H9 (cell line): ENCODE measurements at regions not wholly inside any gene's neighbourhood (a gene's known extent, or its start where the extent isn't known, plus 50 kb on each side); places are given as distances from the start of the nearest gene placed in this dataset.

Experiments used
- DNase-seq: peaks from one replicate; pipeline ENCODE4 v3.0.0-alpha.2; 2017
- H2AFZ ChIP-seq: one replicate; pipeline ENCODE4 v1.6.1; 2013; ENCODE audit warnings: mild to moderate bottlenecking, low read length, control low read depth, moderate library complexity
- H2AK5ac ChIP-seq: 2 replicates; pipeline ENCODE4 v1.6.1; 2013; ENCODE audit warnings: low read length, control low read depth, mixed read lengths; ENCODE audit not compliant: insufficient read length
- H2BK120ac ChIP-seq: one replicate; pipeline ENCODE4 v1.6.1; 2013; ENCODE audit warnings: low read depth, mild to moderate bottlenecking, low read length, control low read depth, inconsistent platforms; ENCODE audit not compliant: poor library complexity, severe bottlenecking
- H2BK12ac ChIP-seq: 2 replicates; pipeline ENCODE4 v1.6.1; 2013; ENCODE audit warnings: low read length, control low read depth, mixed read lengths, low read depth; ENCODE audit not compliant: insufficient read length
- H2BK15ac ChIP-seq: 2 replicates; pipeline ENCODE4 v1.6.1; 2013; ENCODE audit warnings: low read depth, low read length, control low read depth
- H2BK20ac ChIP-seq: one replicate; pipeline ENCODE4 v1.6.1; 2013; ENCODE audit warnings: low read depth, mild to moderate bottlenecking, low read length, control low read depth, inconsistent platforms; ENCODE audit not compliant: poor library complexity, severe bottlenecking
- H2BK5ac ChIP-seq: 2 replicates; pipeline ENCODE4 v1.6.1; 2013; ENCODE audit warnings: low read length, control low read depth, mixed read lengths; ENCODE audit not compliant: insufficient read length
- H3K14ac ChIP-seq: 2 replicates; pipeline ENCODE4 v1.6.1; 2013; ENCODE audit warnings: low read length, control low read depth; ENCODE audit not compliant: insufficient read depth
- H3K18ac ChIP-seq: 2 replicates; pipeline ENCODE4 v1.6.1; 2013; ENCODE audit warnings: low read depth, mild to moderate bottlenecking, mixed read lengths, low read length, control low read depth; ENCODE audit not compliant: insufficient read length
- H3K23ac ChIP-seq: 2 replicates; pipeline ENCODE4 v1.6.1; 2013; ENCODE audit warnings: low read length, control low read depth, mixed read lengths, low read depth; ENCODE audit not compliant: insufficient read length
- H3K23me2 ChIP-seq: 2 replicates; pipeline ENCODE4 v1.6.1; 2013; ENCODE audit warnings: low read depth, mild to moderate bottlenecking, mixed read lengths, low read length, control low read depth; ENCODE audit not compliant: insufficient read length, poor library complexity, severe bottlenecking
- H3K27ac ChIP-seq: 2 replicates; pipeline ENCODE4 v1.5.1; 2013; ENCODE audit warnings: low read length, control low read depth, mixed read lengths, low read depth; ENCODE audit not compliant: insufficient read length
- H3K27me3 ChIP-seq: 2 replicates; pipeline ENCODE4 v1.6.1; 2013; ENCODE audit warnings: low read length, control low read depth, inconsistent platforms; ENCODE audit not compliant: insufficient read depth
- H3K4ac ChIP-seq: 2 replicates; pipeline ENCODE4 v1.6.1; 2013; ENCODE audit warnings: low read depth, mild to moderate bottlenecking, control low read depth, inconsistent platforms, low read length, moderate library complexity
- H3K4me1 ChIP-seq: 2 replicates; pipeline ENCODE4 v1.6.1; 2013; ENCODE audit warnings: low read length, control low read depth, inconsistent platforms; ENCODE audit not compliant: insufficient read depth
- H3K4me2 ChIP-seq: 2 replicates; pipeline ENCODE4 v1.6.1; 2013; ENCODE audit warnings: low read length, control low read depth, mixed read lengths; ENCODE audit not compliant: insufficient read length, insufficient read depth
- H3K56ac ChIP-seq: 2 replicates; pipeline ENCODE4 v1.6.1; 2013; ENCODE audit warnings: low read depth, mild to moderate bottlenecking, mixed read lengths, low read length, control low read depth; ENCODE audit not compliant: insufficient read length
- H3K79me1 ChIP-seq: 2 replicates; pipeline ENCODE4 v1.6.1; 2013; ENCODE audit warnings: low read depth, mild to moderate bottlenecking, moderate library complexity, low read length, control low read depth, inconsistent platforms; ENCODE audit not compliant: insufficient read depth, poor library complexity, severe bottlenecking
- H3K79me2 ChIP-seq: 2 replicates; pipeline ENCODE4 v1.6.1; 2013; ENCODE audit warnings: low read length, control low read depth, inconsistent platforms; ENCODE audit not compliant: insufficient read depth
- H3K9ac ChIP-seq: 2 replicates; pipeline ENCODE4 v1.6.1; 2013; ENCODE audit warnings: low read length, control low read depth, mixed read lengths; ENCODE audit not compliant: insufficient read length; ENCODE audit errors: extremely low read depth
- H3K9me3 ChIP-seq: one replicate; pipeline ENCODE4 v1.6.1; 2013; ENCODE audit warnings: low read depth, low read length, inconsistent platforms; ENCODE audit not compliant: control insufficient read depth
- H3T11ph ChIP-seq: one replicate; pipeline ENCODE4 v1.6.1; 2013; ENCODE audit warnings: mild to moderate bottlenecking, low read length, control low read depth, inconsistent platforms
- H4K20me1 ChIP-seq: one replicate; pipeline ENCODE4 v1.6.1; 2013; ENCODE audit not compliant: control insufficient read depth, insufficient read length, insufficient read depth
- H4K5ac ChIP-seq: 2 replicates; pipeline ENCODE4 v1.6.1; 2013; ENCODE audit warnings: low read depth, mild to moderate bottlenecking, mixed read lengths, low read length, control low read depth; ENCODE audit not compliant: insufficient read length
- H4K8ac ChIP-seq: replicated peaks from 2 replicates; pipeline ENCODE4 v1.6.1; 2013; ENCODE audit warnings: low read length, control low read depth, mixed read lengths, low read depth; ENCODE audit not compliant: insufficient read length
- H4K91ac ChIP-seq: 2 replicates; pipeline ENCODE4 v1.6.1; 2013; ENCODE audit warnings: low read depth, mild to moderate bottlenecking, moderate library complexity, mixed read lengths, low read length, control low read depth; ENCODE audit not compliant: insufficient read length
- H3K27ac Mint-ChIP-seq, 3 experiments: 2 replicates in 2 of 3; 3 replicates in 1 of 3; pipeline ENCODE4 v1.8.0; 2020 to 2021; ENCODE audit warnings: mixed read lengths in 3 of 3, mild to moderate bottlenecking in 1 of 3, moderate library complexity in 1 of 3
- H3K27me3 Mint-ChIP-seq: 2 replicates; pipeline ENCODE4 v1.8.0; 2021; ENCODE audit warnings: low read depth, mild to moderate bottlenecking, moderate library complexity, mixed read lengths
- H3K36me3 Mint-ChIP-seq, 3 experiments: 2 replicates in 2 of 3; 3 replicates in 1 of 3; pipeline ENCODE4 v1.8.0; 2020 to 2021; ENCODE audit warnings: low read depth in 3 of 3, mixed read lengths in 3 of 3; ENCODE audit not compliant: insufficient read depth in 1 of 3
- H3K4me1 Mint-ChIP-seq, 2 experiments: 2 replicates each; pipeline ENCODE4 v1.8.0; 2020; ENCODE audit warnings: mixed read lengths in 2 of 2
- H3K4me3 Mint-ChIP-seq, 2 experiments: 2 replicates in 1 of 2; 3 replicates in 1 of 2; pipeline ENCODE4 v1.8.0; 2020 to 2021; ENCODE audit warnings: mild to moderate bottlenecking in 2 of 2, mixed read lengths in 2 of 2, moderate library complexity in 1 of 2
- H3K9me3 Mint-ChIP-seq, 2 experiments: 2 replicates in 1 of 2; 3 replicates in 1 of 2; pipeline ENCODE4 v1.8.0; 2020; ENCODE audit warnings: mild to moderate bottlenecking in 2 of 2, mixed read lengths in 2 of 2, moderate library complexity in 1 of 2
- WGBS: extraction: QIAGEN DNeasy Blood & Tissue Kit; methylation state at CpG from one replicate; pipeline ENCODE4 v1.1.7; 2013; ENCODE audit warnings: missing lambda C conversion rate, low lambda C conversion rate, mixed read lengths; ENCODE audit not compliant: insufficient read length; ENCODE audit errors: extremely low coverage; 5-methylcytosine and 5-hydroxymethylcytosine counted together
- TF ChIP-seq, protein P1 (sequence below): fragments of 200-600 bp; sonication (generic); conservative IDR thresholded peaks from 3 replicates; pipeline ENCODE4 v1.8.0; 2021; ENCODE audit warnings: antibody characterized with exemption, mild to moderate bottlenecking

DNA sequence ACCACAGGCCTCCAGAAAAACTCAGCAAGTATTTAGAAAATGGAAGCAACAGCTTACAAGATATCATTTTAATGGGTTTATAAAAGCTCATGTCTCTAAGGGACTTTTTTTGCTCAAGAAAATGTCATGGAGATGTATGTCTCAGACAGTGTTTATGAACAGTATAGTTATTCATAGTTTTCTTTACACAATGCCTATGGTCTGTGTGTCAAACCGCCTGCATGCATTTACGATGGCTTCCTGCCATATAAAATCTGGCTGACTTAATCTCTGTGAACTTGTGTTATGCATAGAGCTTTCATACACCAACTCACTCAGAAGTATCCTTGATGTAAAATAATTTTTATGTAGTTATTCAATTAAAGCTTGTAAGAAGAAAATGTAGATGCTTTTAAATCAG is 1314.2 kb upstream of the LRRTM3 start:
- no peaks in the 10 kb centered on the region for H3K23me2 ChIP-seq
- H3K36me3 Mint-ChIP-seq = peaks cover 13 to 37% (median 19%) of the 10 kb centered on the region in 3 experiments
- H3K79me1 ChIP-seq = no peaks in the 10 kb centered on the region
- no peak overlapping the region for H2BK20ac ChIP-seq
- no peak overlapping the region for H3K27ac Mint-ChIP-seq
- H4K91ac ChIP-seq = no peak overlapping the region
- H3K27ac ChIP-seq = no peak overlapping the region
- no peak overlapping the region for H2BK5ac ChIP-seq
- H4K20me1 ChIP-seq = no peaks in the 10 kb centered on the region
- H3K4me2 ChIP-seq = no peak overlapping the region
- no peak overlapping the region for H2AK5ac ChIP-seq
- no peak overlapping the region for H2BK12ac ChIP-seq
- H3K4me1 Mint-ChIP-seq = no peaks in the 10 kb centered on the region
- no peak for DNase-seq
- no peaks in the 10 kb centered on the region for H3K9me3 ChIP-seq
- H3T11ph ChIP-seq = no peak overlapping the region
- no peaks in the 10 kb centered on the region for H3K27me3 ChIP-seq
- no peaks in the 10 kb centered on the region for H3K79me2 ChIP-seq
- H3K27me3 Mint-ChIP-seq = no peaks in the 10 kb centered on the region
- no peak overlapping the region for H2AFZ ChIP-seq
- H3K23ac ChIP-seq = no peak overlapping the region
- no peak overlapping the region for H4K5ac ChIP-seq
- H3K18ac ChIP-seq = no peak overlapping the region
- TF ChIP-seq, protein P1, sequence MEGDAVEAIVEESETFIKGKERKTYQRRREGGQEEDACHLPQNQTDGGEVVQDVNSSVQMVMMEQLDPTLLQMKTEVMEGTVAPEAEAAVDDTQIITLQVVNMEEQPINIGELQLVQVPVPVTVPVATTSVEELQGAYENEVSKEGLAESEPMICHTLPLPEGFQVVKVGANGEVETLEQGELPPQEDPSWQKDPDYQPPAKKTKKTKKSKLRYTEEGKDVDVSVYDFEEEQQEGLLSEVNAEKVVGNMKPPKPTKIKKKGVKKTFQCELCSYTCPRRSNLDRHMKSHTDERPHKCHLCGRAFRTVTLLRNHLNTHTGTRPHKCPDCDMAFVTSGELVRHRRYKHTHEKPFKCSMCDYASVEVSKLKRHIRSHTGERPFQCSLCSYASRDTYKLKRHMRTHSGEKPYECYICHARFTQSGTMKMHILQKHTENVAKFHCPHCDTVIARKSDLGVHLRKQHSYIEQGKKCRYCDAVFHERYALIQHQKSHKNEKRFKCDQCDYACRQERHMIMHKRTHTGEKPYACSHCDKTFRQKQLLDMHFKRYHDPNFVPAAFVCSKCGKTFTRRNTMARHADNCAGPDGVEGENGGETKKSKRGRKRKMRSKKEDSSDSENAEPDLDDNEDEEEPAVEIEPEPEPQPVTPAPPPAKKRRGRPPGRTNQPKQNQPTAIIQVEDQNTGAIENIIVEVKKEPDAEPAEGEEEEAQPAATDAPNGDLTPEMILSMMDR = no peak
- peaks cover 14 to 22% of the 10 kb centered on the region in 2 experiments for H3K9me3 Mint-ChIP-seq
- no peaks in the 10 kb centered on the region for H3K4me1 ChIP-seq
- no peak overlapping the region for H2BK15ac ChIP-seq
- H3K9ac ChIP-seq = no peak overlapping the region
- WGBS = no CpG with 5 or more reads among the region's 2 CpGs
- H3K4ac ChIP-seq = no peak overlapping the region
- H3K14ac ChIP-seq = no peak overlapping the region
- no peak overlapping the region for H2BK120ac ChIP-seq
- H3K56ac ChIP-seq = no peak overlapping the region
- H4K8ac ChIP-seq = no peak overlapping the region
- no peak overlapping the region for H3K4me3 Mint-ChIP-seq
